ENCODE measurements at regions not wholly inside any gene's neighbourhood (a gene's known extent, or its start where the extent isn't known, plus 50 kb on each side); places are given as distances from the start of the nearest gene placed in this dataset.

DNA sequence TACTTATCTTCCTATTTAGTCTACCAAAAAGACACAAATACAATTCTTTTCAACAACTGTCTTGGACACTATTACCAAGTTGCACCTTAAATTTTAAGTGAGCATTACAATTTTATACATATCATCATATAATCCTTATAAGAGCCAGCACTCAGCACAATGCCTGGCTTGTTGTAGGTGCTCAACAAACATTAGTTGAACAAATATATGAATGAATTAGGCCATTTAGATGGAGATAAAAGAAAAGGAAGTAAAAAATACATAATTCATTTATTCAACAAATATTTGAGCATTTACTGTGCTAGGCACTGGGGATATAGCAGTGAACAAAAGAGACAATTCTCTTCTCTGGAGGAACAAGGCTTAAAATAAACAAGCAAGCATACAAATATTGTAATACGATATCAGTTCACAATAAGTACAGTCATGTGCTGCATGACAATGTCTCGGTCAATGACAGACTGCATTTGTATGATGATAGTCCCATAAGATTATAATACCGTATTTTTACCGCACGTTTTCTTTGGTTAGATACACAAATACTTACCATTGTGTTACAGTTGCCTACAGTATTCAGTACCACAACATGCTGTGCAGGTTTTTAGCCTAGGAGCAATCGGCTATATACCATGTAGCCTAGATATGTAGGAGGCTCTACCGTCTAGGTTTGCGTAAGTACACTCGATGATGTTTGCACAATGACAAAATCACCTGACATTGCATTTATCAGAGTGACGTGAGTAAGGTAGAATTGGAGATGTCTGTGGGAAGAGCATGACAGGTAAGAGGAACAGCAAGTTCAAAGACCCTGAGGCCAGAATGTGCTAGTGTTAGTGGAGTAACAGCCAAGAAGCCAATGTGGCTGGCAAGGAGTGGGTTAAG, 86.4 kb upstream of the HS3ST2 start:
- DNase-seq (no peak), ATAC-seq (ENCODE audit: poor library complexity) (no peak)
- intact Hi-C loops (cut with DNase I): no loop called here

DNA sequence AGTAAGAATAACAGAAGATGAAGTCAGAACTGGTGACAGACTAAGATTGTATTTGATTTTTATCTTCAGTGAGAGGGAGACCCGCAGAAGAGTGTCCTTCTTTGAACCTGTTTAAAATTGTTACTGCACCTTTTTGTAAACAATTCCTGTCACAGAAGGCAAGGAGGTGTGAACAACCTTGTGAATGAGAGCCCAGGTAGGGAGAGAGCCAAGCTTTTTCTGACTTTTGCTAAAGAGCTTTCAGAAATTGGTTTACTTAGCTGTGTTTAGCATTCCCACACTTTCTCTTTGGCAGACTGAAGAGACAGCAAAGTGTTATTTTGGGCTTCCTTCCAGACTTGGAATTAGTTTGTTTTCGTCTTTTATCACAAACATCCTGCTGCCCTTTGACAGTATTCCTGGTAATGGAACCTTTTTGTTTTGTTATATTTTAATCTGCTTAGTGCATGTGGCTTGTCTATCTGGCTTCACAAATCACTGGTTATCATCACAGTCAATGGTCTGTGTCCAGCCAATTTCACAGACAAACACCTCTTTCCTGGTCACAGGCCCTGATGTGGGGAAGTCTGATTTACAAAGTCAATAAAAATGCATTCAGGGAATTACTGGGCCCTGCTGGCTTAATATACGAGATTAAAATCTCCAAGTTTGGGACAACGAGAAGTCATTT, 85.7 kb upstream of the HS3ST2 start:
- intact Hi-C loops (cut with DNase I): no loop called here
- no peak for ATAC-seq (ENCODE audit: poor library complexity)
- DNase-seq: no peak

DNA sequence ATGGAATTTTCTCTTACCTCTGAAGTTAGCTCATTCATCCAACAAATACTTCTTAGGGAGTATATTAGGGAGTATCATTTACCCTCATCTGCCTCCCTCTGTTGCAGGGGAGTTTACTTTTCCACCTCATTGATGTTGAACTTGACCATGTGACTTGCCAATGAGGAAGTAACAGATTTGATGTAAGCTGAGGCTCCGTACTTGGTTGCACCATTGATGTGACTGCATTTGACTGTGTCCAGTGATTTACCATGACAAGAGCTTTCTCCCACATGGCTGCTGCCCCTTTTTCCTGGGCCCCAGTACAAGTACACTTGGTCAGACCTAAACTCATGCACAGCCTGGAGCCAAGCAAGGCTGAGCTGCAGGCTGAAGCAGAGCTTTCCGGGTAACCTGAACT, 81.6 kb upstream of the HS3ST2 start:
- ATAC-seq (ENCODE audit: poor library complexity) (no peak), DNase-seq (no peak)
- intact Hi-C loops (cut with DNase I): no loop called here

- intact Hi-C loops (cut with DNase I): no loop called here
- no peak for ATAC-seq (ENCODE audit: poor library complexity)
- DNase-seq: no peak
These were observed 81.0 kb upstream of the HS3ST2 start for GRCh38 chr16:22732959-22733358.

DNA sequence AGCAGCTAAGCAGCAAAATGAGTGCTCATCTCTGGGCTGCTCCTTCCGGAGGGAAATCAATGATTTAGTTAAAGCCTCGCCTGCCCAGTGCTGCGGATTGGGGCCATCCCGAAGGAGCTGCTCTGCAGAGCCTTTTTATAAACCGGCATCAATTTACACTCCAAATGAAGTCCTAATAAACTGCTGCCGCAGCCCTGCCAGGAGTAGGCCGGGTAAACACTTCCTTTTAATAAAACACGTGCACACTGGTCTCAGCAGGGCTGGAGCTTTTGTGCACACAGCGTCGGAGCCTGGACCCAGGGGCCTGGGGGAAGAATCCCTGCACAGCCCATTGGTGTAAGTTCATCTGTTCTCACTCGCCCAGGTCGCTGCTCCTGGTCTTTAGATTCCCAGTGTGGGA, 79.6 kb upstream of the HS3ST2 start:
- no peak for DNase-seq
- intact Hi-C loops (cut with DNase I): no loop called here
- ATAC-seq (ENCODE audit: poor library complexity): no peak

- ATAC-seq (ENCODE audit: poor library complexity) (no peak), DNase-seq (no peak)
- intact Hi-C loops (cut with DNase I): no loop called here
These were observed 77.2 kb upstream of the HS3ST2 start for GRCh38 chr16:22736791-22737190.

- ATAC-seq (ENCODE audit: poor library complexity) (no peak), DNase-seq (no peak)
- intact Hi-C loops (cut with DNase I): no loop called here
These were observed 74.9 kb upstream of the HS3ST2 start for GRCh38 chr16:22739077-22739476.

DNA sequence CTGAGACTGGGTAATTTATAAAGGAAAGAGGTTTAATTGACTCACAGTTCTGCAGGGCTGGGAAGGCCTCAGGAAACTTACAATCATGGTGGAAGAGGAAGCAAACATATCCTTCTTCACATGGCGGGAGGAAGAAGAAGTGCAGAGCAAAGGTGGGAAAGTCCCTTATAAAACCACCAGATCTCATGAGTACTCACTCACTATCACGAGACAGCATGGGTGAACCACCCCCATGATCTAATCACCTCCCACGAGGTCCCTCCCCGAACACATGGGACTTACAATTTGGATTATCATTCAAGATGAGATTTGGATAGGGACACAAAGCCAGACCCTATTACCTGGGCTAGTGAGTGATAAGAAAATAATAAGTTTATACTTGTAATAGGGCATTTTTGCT, 70.6 kb upstream of the HS3ST2 start:
- intact Hi-C loops (cut with DNase I): no loop called here
- ATAC-seq (ENCODE audit: poor library complexity): no peak
- DNase-seq: no peak

- no peak for ATAC-seq (ENCODE audit: poor library complexity)
These were observed 62.8 kb upstream of the HS3ST2 start for GRCh38 chr16:22751104-22751667.

DNA sequence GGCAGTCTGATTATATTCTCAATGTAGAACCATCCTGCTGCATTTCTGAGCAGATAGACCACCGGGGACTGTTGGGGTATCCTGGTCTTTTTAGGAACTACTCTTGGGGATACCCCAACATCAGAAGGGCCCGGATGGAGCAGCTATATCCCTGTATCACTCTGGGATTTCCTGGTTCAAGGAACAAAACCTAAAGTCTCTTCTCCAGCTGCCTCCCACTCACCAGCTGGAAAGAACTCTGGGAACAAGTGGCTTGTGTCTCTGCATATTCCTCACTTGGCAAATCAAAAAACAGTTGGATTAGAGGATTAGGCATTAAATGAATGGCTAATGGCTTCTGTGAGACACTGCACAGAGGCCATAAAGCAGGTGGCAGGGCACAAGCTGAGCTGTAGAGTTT, 62.3 kb upstream of the HS3ST2 start:
- intact Hi-C loops (cut with DNase I): no loop called here
- no peak for ATAC-seq (ENCODE audit: poor library complexity)
- no peak for DNase-seq

More at GRCh38 chr16:22751104-22751667, 62.8 kb upstream of the HS3ST2 start:
- intact Hi-C loops (cut with DNase I): no loop called here
- DNase-seq: no peak

GRCh38 chr16:22753451-22753850, 60.5 kb upstream of the HS3ST2 start:
- no peak for DNase-seq
- ATAC-seq (ENCODE audit: poor library complexity): no peak
- intact Hi-C loops (cut with DNase I): no loop called here

DNA sequence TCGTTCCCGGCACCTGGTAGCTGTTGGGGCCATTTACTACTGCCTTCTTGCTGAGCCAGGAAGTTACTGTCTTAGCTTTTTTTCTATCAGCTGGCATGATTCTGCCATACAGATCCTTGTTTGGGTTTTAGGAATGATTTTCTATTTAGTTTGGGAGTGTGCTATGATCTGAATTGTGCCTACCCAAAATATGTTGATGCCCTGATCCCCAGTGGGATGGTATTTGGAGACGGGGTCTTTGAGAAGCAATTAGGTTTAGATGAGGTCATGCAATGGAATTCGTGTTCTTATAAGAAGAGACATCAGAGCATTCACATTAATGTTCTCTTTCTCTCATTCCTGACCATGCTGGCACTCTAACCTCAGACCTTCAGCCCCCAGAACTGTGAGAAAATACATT, 59.4 kb upstream of the HS3ST2 start:
- intact Hi-C loops (cut with DNase I): no loop called here
- ATAC-seq (ENCODE audit: poor library complexity) (no peak), DNase-seq (no peak)

- intact Hi-C loops (cut with DNase I): no loop called here
- DNase-seq (no peak), ATAC-seq (ENCODE audit: poor library complexity) (no peak)
These were observed 56.8 kb upstream of the HS3ST2 start for GRCh38 chr16:22757202-22757601.

DNA sequence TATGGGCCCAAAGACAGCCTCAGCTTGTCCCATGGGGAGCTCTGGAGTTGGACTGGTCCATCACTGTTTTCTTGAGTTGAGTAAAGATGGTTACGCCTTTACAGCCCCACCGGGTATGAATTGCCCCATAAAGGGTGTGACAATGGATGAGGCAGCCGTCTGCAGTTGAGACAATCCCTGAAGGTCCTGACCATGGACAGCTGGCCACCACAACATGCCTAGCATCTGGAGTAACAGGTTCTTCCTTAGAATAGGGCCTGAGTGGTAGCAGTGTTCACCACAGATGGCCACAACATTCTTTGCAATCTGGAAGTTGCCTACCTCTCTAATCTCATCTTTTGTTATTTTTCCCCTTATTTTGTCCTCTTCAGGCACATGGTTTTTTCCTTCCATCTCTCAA, 51.5 kb upstream of the HS3ST2 start:
- DNase-seq (no peak), ATAC-seq (ENCODE audit: poor library complexity) (no peak)
- intact Hi-C loops (cut with DNase I): no loop called here

DNA sequence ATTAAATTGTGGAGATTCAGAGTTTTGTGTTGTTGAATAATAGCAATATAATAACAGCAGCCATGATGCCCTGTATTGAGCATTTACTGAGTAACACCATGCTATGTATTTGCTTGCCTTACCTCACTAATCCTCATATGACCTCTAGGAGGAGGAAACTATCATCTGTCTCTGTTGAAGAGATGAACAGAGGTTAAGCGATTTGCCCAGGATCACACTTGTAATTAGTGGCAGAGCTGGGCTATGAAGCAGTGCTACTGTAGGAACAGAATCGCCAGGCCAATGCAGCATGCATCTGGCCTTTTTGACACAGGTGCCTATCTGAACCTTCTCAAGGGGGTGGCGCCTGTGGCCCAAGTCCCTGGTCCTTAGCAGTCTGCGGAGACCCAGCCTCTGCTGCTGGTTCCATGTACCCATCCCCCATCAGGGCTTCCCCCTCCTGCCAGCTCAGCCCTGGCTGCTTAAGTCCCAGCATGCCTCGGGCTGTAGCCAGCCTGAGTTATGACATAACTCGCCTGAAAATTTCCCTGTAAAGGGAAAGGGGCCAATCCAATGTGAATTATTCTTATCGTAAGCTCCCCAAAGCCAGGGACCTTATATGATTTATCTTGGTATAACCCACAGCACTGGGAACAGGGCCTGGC, 50.4 kb upstream of the HS3ST2 start:
- ATAC-seq (ENCODE audit: poor library complexity) (no peak), DNase-seq (no peak)
- intact Hi-C loops (cut with DNase I): no loop called here

Data from Right ventricle myocardium superior (tissue), 1 donor.